ENCODE measurements at regions not wholly inside any gene's neighbourhood (a gene's known extent, or its start where the extent isn't known, plus 50 kb on each side); places are given as distances from the start of the nearest gene placed in this dataset.

DNA sequence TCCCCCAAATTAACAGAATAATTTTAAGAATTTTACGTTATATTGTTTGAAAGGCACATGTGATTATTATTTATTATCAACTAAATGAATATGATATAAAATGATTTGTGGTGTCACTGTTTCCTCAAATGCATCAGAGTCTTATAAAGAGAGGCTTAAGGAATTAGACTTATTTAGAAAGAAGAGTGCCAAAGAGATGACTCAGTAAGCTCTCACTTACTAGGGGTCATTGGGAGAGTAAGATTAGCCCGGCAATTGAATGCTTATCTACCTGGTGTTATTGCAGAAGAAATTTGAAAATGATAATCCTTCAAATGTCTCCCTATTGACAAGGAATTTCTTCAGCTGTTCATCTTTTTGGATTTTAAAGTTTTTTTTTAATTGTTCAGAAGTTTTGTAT is 408.7 kb downstream of the OXSM start:
- peak; percentile 48; the same call in 1 of the 2 replicates for TF ChIP-seq ISL1 (CRISPR knock-in tag; IDR thresholded peaks at IDR 0.05)
- no peak for TF ChIP-seq ZNF8 (CRISPR knock-in tag; IDR thresholded peaks at IDR 0.05)
- TF ChIP-seq OSR1 (CRISPR knock-in tag; IDR thresholded peaks at IDR 0.05): no peak
- no peak for TF ChIP-seq TOX (CRISPR knock-in tag; IDR thresholded peaks at IDR 0.05; ENCODE audit: borderline replicate concordance)
- no peak for ATAC-seq

DNA sequence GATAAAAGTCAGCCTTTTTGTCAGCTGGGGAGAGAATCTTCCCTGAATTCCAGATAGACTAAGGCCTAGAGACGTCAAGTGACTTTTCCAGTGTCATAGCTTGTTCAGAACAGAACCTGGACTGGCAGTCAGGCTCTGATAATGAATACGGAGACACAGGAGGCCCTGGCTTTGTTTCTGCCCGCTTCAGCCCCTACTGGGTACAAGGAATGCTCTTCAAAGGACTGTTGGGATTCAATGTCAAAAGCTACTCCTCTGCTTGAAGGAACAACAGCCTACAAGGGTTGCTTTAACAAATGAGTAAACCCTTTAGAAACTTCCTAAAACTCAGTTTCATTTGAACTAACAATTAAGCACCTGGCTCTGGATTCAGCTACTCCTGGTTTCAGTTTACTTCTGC is 412.3 kb downstream of the OXSM start:
- no peak for ATAC-seq

DNA sequence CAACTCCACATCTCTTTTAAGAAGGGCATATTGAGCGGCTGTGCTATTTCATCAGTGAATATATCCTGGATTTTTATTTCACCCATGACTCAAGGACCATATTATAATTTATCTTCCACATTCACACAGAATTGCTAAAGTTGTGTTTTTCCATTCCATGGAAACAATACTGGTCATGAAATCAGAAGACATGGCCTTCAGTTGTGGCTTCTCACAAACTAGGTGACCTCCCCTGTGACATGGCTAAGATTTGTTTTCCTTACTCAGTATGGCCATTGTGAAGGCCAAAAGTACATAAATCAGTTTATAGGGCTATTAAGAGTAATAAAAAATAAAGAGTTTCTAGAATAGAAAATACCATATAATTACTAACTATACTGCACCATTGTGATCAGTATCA is 415.6 kb downstream of the OXSM start:
- ATAC-seq: no peak
- TF ChIP-seq, protein P1, sequence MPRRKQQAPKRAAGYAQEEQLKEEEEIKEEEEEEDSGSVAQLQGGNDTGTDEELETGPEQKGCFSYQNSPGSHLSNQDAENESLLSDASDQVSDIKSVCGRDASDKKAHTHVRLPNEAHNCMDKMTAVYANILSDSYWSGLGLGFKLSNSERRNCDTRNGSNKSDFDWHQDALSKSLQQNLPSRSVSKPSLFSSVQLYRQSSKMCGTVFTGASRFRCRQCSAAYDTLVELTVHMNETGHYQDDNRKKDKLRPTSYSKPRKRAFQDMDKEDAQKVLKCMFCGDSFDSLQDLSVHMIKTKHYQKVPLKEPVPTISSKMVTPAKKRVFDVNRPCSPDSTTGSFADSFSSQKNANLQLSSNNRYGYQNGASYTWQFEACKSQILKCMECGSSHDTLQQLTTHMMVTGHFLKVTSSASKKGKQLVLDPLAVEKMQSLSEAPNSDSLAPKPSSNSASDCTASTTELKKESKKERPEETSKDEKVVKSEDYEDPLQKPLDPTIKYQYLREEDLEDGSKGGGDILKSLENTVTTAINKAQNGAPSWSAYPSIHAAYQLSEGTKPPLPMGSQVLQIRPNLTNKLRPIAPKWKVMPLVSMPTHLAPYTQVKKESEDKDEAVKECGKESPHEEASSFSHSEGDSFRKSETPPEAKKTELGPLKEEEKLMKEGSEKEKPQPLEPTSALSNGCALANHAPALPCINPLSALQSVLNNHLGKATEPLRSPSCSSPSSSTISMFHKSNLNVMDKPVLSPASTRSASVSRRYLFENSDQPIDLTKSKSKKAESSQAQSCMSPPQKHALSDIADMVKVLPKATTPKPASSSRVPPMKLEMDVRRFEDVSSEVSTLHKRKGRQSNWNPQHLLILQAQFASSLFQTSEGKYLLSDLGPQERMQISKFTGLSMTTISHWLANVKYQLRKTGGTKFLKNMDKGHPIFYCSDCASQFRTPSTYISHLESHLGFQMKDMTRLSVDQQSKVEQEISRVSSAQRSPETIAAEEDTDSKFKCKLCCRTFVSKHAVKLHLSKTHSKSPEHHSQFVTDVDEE (CRISPR knock-in tag; IDR thresholded peaks at IDR 0.05): no peak
- TF ChIP-seq ZNF565 (CRISPR knock-in tag; conservative IDR thresholded peaks at IDR 0.05; ENCODE audit: low read depth) (no peak), SNAI2 (CRISPR knock-in tag; IDR thresholded peaks at IDR 0.05) (no peak), RARB (CRISPR knock-in tag; IDR thresholded peaks at IDR 0.05) (no peak), ZNF70 (CRISPR knock-in tag; IDR thresholded peaks at IDR 0.05) (no peak), PPARA (CRISPR knock-in tag; IDR thresholded peaks at IDR 0.05; ENCODE audit: borderline replicate concordance) (no peak), ISL1 (CRISPR knock-in tag; IDR thresholded peaks at IDR 0.05) (no peak), OSR1 (CRISPR knock-in tag; IDR thresholded peaks at IDR 0.05) (no peak), ZNF8 (CRISPR knock-in tag; IDR thresholded peaks at IDR 0.05) (no peak), BACH2 (CRISPR knock-in tag; IDR thresholded peaks at IDR 0.05; ENCODE audit: borderline replicate concordance) (no peak), ESRRG (CRISPR knock-in tag; IDR thresholded peaks at IDR 0.05) (no peak), CSDC2 (CRISPR knock-in tag; IDR thresholded peaks at IDR 0.05) (no peak), ZFP3 (CRISPR knock-in tag; IDR thresholded peaks at IDR 0.05) (no peak)
- TF ChIP-seq, protein P2, sequence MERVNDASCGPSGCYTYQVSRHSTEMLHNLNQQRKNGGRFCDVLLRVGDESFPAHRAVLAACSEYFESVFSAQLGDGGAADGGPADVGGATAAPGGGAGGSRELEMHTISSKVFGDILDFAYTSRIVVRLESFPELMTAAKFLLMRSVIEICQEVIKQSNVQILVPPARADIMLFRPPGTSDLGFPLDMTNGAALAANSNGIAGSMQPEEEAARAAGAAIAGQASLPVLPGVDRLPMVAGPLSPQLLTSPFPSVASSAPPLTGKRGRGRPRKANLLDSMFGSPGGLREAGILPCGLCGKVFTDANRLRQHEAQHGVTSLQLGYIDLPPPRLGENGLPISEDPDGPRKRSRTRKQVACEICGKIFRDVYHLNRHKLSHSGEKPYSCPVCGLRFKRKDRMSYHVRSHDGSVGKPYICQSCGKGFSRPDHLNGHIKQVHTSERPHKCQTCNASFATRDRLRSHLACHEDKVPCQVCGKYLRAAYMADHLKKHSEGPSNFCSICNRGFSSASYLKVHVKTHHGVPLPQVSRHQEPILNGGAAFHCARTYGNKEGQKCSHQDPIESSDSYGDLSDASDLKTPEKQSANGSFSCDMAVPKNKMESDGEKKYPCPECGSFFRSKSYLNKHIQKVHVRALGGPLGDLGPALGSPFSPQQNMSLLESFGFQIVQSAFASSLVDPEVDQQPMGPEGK (CRISPR knock-in tag; IDR thresholded peaks at IDR 0.05; ENCODE audit: borderline replicate concordance): no peak
- TF ChIP-seq, protein P3, sequence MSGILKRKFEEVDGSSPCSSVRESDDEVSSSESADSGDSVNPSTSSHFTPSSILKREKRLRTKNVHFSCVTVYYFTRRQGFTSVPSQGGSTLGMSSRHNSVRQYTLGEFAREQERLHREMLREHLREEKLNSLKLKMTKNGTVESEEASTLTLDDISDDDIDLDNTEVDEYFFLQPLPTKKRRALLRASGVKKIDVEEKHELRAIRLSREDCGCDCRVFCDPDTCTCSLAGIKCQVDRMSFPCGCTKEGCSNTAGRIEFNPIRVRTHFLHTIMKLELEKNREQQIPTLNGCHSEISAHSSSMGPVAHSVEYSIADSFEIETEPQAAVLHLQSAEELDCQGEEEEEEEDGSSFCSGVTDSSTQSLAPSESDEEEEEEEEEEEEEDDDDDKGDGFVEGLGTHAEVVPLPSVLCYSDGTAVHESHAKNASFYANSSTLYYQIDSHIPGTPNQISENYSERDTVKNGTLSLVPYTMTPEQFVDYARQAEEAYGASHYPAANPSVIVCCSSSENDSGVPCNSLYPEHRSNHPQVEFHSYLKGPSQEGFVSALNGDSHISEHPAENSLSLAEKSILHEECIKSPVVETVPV (CRISPR knock-in tag; IDR thresholded peaks at IDR 0.05): no peak

More for the DNA sequence above, 412.3 kb downstream of the OXSM start:
- TF ChIP-seq ZNF70 (CRISPR knock-in tag; IDR thresholded peaks at IDR 0.05): no peak
- no peak for TF ChIP-seq ARNTL (CRISPR knock-in tag; IDR thresholded peaks at IDR 0.05; ENCODE audit: borderline replicate concordance, low read depth)
- TF ChIP-seq TOX (CRISPR knock-in tag; IDR thresholded peaks at IDR 0.05; ENCODE audit: borderline replicate concordance): no peak
- TF ChIP-seq ZFP30 (CRISPR knock-in tag; IDR thresholded peaks at IDR 0.05): no peak
- TF ChIP-seq ESRRG (CRISPR knock-in tag; IDR thresholded peaks at IDR 0.05): no peak
- TF ChIP-seq SNAI2 (CRISPR knock-in tag; IDR thresholded peaks at IDR 0.05): no peak
- TF ChIP-seq, protein P1 (CRISPR knock-in tag; IDR thresholded peaks at IDR 0.05): no peak
- no peak for TF ChIP-seq BACH2 (CRISPR knock-in tag; IDR thresholded peaks at IDR 0.05; ENCODE audit: borderline replicate concordance)
- TF ChIP-seq, protein P3 (CRISPR knock-in tag; IDR thresholded peaks at IDR 0.05): no peak
- no peak for TF ChIP-seq PPARA (CRISPR knock-in tag; IDR thresholded peaks at IDR 0.05; ENCODE audit: borderline replicate concordance)
- TF ChIP-seq RARB (CRISPR knock-in tag; IDR thresholded peaks at IDR 0.05): no peak

Data from SK-N-SH treated with all-trans-retinoic acid at 6 μM for 48 hours (cell line).